GM12874 (cell line): ENCODE measurements at regions not wholly inside any gene's neighbourhood (a gene's known extent, or its start where the extent isn't known, plus 50 kb on each side); places are given as distances from the start of the nearest gene placed in this dataset.

Experiments used
- CTCF ChIP-seq: IDR thresholded peaks from 2 replicates; pipeline ENCODE4 v1.5.1; 2011; ENCODE audit warnings: low read depth, mild to moderate bottlenecking, control low read depth, low read length, moderate library complexity; ENCODE audit not compliant: insufficient read depth

GRCh38 chr3:127441764-127442163, 148.8 kb downstream of the TPRA1 start:
- TF ChIP-seq CTCF, result no peak

GRCh38 chr3:127440384-127440783, 150.1 kb downstream of the TPRA1 start:
- TF ChIP-seq CTCF, result no peak

- TF ChIP-seq CTCF, result no peak
Measured at GRCh38 chr3:127439621-127440020, 150.9 kb downstream of the TPRA1 start.

- TF ChIP-seq CTCF, result no peak
Measured at GRCh38 chr3:127438951-127439350, 151.1 kb upstream of the PRR20G start.

- no peak for TF ChIP-seq CTCF
Measured at GRCh38 chr3:127438371-127438770, 150.5 kb upstream of the PRR20G start.

GRCh38 chr3:127431066-127431465, 143.2 kb upstream of the PRR20G start:
- TF ChIP-seq CTCF, result no peak

GRCh38 chr3:127428344-127428997, 140.6 kb upstream of the PRR20G start:
- TF ChIP-seq CTCF, result no peak
